ENCODE measurements at regions not wholly inside any gene's neighbourhood (a gene's known extent, or its start where the extent isn't known, plus 50 kb on each side); places are given as distances from the start of the nearest gene placed in this dataset.

DNA sequence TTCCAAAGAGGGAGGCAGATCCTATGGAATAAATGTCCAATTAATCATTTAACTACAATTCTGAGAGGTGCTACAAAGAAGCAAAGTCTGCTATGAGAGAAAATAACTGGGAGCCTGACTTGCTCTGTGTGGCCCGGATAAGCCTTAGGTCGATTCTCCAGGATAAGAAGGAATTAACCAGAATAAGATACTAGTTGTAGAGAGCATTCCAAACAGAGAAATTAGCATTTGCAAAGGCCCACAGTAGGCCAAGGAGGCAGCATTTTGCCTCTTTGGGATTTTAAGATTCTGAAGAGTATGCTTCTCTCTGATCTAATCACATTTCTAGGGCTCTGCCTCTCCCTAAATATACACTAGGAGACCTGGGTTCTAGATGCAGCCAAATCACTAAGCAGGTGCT lies 113.7 kb downstream of the SNX19 start:
- Histone ChIP-seq H4K5ac (ENCODE audit: insufficient read length, low read depth, low read length) (no peak overlapping the region), H2BK120ac (ENCODE audit: low read depth, low read length, poor library complexity, severe bottlenecking) (no peak overlapping the region), H4K20me1 (ENCODE audit: control insufficient read depth, insufficient read depth, insufficient read length) (no peaks in the 10 kb centered on the region), H3K18ac (ENCODE audit: insufficient read length, low read depth, low read length) (no peak overlapping the region), H3K9me3 (ENCODE audit: control insufficient read depth, low read depth, low read length) (no peaks in the 10 kb centered on the region), H3K23me2 (ENCODE audit: insufficient read length, low read depth, low read length, poor library complexity, severe bottlenecking) (no peaks in the 10 kb centered on the region), H2BK12ac (ENCODE audit: insufficient read length, low read depth, low read length) (no peak overlapping the region), H4K91ac (ENCODE audit: insufficient read length, low read depth, low read length) (no peak overlapping the region), H3K27me3 (ENCODE audit: insufficient read depth, low read length) (no peaks in the 10 kb centered on the region), H3T11ph (ENCODE audit: low read length) (no peak overlapping the region), H2BK15ac (ENCODE audit: low read depth, low read length) (no peak overlapping the region), H2AFZ (ENCODE audit: low read length) (no peak overlapping the region), H3K23ac (ENCODE audit: insufficient read length, low read depth, low read length) (no peak overlapping the region), H3K79me1 (ENCODE audit: insufficient read depth, low read depth, low read length, poor library complexity, severe bottlenecking) (no peaks in the 10 kb centered on the region), H2AK5ac (ENCODE audit: insufficient read length, low read length) (no peak overlapping the region), H3K9ac (ENCODE audit: extremely low read depth, insufficient read length, low read length) (no peak overlapping the region), H3K27ac (ENCODE audit: insufficient read length, low read depth, low read length) (no peak overlapping the region), H2BK5ac (ENCODE audit: insufficient read length, low read length) (no peak overlapping the region), H3K14ac (ENCODE audit: insufficient read depth, low read length) (no peak overlapping the region), H3K79me2 (ENCODE audit: insufficient read depth, low read length) (no peaks in the 10 kb centered on the region), H4K8ac (replicated peaks; ENCODE audit: insufficient read length, low read depth, low read length) (no peak overlapping the region), H3K4ac (ENCODE audit: low read depth, low read length) (no peak overlapping the region), H3K56ac (ENCODE audit: insufficient read length, low read depth, low read length) (no peak overlapping the region), H3K4me1 (ENCODE audit: insufficient read depth, low read length) (peaks cover 12% of the 10 kb centered on the region; the same call in 1 of the 2 replicates), H3K4me2 (ENCODE audit: insufficient read depth, insufficient read length, low read length) (no peak overlapping the region), H2BK20ac (ENCODE audit: low read depth, low read length, poor library complexity, severe bottlenecking) (no peak overlapping the region)
- Mint-ChIP-seq H3K27ac (0 out of 7 replicates have a peak overlapping the region, but pooled peaks of 1 of the 3 experiments have one; percentile 45), H3K4me3 (no peak overlapping the region), H3K36me3 (ENCODE audit: insufficient read depth in 1 of 3, low read depth in 3 of 3) (no peaks in the 10 kb centered on the region; a peak in 2 of 7 replicates), H3K4me1 (peaks cover 31 to 32% of the 10 kb centered on the region in 2 experiments), H3K9me3 (peaks cover 0 to 3% of the 10 kb centered on the region in 2 experiments; a peak in 2 of 5 replicates), H3K27me3 (ENCODE audit: low read depth) (peaks cover 1% of the 10 kb centered on the region)
- no peak for DNase-seq
- WGBS (ENCODE audit: extremely low coverage, insufficient read length, low lambda C conversion rate): no CpG with 5 or more reads among the region's 2 CpGs
- TF ChIP-seq, protein P1, sequence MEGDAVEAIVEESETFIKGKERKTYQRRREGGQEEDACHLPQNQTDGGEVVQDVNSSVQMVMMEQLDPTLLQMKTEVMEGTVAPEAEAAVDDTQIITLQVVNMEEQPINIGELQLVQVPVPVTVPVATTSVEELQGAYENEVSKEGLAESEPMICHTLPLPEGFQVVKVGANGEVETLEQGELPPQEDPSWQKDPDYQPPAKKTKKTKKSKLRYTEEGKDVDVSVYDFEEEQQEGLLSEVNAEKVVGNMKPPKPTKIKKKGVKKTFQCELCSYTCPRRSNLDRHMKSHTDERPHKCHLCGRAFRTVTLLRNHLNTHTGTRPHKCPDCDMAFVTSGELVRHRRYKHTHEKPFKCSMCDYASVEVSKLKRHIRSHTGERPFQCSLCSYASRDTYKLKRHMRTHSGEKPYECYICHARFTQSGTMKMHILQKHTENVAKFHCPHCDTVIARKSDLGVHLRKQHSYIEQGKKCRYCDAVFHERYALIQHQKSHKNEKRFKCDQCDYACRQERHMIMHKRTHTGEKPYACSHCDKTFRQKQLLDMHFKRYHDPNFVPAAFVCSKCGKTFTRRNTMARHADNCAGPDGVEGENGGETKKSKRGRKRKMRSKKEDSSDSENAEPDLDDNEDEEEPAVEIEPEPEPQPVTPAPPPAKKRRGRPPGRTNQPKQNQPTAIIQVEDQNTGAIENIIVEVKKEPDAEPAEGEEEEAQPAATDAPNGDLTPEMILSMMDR (conservative IDR thresholded peaks at IDR 0.05): no peak

Measured in H9 (cell line).